ENCODE measurements at regions not wholly inside any gene's neighbourhood (a gene's known extent, or its start where the extent isn't known, plus 50 kb on each side); places are given as distances from the start of the nearest gene placed in this dataset.
A peak's percentile ranks its signal among the peaks of the same experiment; 100 is the strongest.

DNA sequence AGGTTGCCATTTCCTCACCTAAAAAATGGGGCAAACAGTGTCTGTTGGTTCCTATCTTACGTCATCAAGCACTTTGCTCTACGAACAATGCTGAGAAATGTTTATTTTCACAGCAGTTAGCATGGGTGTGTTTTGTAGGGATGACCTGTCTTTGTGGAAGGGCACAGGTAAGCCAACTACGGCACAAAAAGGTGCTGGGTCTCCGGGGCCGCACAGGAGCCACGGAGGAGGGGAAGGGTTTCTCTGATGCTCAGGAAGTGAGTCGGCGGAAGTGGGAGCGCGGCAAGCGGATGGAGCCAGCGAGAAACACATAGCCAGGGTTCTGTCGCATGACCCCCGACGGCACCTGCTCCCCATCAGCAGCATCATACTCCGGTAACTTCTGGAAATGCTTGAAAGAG, 65.6 kb upstream of the TCL1B start:
- TF ChIP-seq EGR1 (IDR thresholded peaks at IDR 0.05; ENCODE audit: low read depth in 2 of 2), result no peak
- TF ChIP-seq CTCF (IDR thresholded peaks at IDR 0.05; ENCODE audit: low read depth, low read length, missing input control), result no peak
- no peak for TF ChIP-seq TAF1 (conservative IDR thresholded peaks at IDR 0.05)
- TF ChIP-seq MAX (IDR thresholded peaks at IDR 0.05), result no peak
- TF ChIP-seq, protein P1, sequence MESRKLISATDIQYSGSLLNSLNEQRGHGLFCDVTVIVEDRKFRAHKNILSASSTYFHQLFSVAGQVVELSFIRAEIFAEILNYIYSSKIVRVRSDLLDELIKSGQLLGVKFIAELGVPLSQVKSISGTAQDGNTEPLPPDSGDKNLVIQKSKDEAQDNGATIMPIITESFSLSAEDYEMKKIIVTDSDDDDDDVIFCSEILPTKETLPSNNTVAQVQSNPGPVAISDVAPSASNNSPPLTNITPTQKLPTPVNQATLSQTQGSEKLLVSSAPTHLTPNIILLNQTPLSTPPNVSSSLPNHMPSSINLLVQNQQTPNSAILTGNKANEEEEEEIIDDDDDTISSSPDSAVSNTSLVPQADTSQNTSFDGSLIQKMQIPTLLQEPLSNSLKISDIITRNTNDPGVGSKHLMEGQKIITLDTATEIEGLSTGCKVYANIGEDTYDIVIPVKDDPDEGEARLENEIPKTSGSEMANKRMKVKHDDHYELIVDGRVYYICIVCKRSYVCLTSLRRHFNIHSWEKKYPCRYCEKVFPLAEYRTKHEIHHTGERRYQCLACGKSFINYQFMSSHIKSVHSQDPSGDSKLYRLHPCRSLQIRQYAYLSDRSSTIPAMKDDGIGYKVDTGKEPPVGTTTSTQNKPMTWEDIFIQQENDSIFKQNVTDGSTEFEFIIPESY (IDR thresholded peaks at IDR 0.05), result no peak
- no peak for TF ChIP-seq RAD21 (IDR thresholded peaks at IDR 0.05)
- TF ChIP-seq, protein P2, sequence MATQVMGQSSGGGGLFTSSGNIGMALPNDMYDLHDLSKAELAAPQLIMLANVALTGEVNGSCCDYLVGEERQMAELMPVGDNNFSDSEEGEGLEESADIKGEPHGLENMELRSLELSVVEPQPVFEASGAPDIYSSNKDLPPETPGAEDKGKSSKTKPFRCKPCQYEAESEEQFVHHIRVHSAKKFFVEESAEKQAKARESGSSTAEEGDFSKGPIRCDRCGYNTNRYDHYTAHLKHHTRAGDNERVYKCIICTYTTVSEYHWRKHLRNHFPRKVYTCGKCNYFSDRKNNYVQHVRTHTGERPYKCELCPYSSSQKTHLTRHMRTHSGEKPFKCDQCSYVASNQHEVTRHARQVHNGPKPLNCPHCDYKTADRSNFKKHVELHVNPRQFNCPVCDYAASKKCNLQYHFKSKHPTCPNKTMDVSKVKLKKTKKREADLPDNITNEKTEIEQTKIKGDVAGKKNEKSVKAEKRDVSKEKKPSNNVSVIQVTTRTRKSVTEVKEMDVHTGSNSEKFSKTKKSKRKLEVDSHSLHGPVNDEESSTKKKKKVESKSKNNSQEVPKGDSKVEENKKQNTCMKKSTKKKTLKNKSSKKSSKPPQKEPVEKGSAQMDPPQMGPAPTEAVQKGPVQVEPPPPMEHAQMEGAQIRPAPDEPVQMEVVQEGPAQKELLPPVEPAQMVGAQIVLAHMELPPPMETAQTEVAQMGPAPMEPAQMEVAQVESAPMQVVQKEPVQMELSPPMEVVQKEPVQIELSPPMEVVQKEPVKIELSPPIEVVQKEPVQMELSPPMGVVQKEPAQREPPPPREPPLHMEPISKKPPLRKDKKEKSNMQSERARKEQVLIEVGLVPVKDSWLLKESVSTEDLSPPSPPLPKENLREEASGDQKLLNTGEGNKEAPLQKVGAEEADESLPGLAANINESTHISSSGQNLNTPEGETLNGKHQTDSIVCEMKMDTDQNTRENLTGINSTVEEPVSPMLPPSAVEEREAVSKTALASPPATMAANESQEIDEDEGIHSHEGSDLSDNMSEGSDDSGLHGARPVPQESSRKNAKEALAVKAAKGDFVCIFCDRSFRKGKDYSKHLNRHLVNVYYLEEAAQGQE (IDR thresholded peaks at IDR 0.05), result no peak
- TF ChIP-seq, protein P3, sequence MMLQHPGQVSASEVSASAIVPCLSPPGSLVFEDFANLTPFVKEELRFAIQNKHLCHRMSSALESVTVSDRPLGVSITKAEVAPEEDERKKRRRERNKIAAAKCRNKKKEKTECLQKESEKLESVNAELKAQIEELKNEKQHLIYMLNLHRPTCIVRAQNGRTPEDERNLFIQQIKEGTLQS (IDR thresholded peaks at IDR 0.05), result no peak
- TF ChIP-seq JUND (IDR thresholded peaks at IDR 0.05), result no peak
- no peak for TF ChIP-seq SP1 (IDR thresholded peaks at IDR 0.05)
- peak in 1 of 2 donors; percentile 68 for TF ChIP-seq GABPA (IDR thresholded peaks at IDR 0.05 in 1 of 2, conservative IDR thresholded peaks at IDR 0.05 in 1 of 2)
- TF ChIP-seq NR2F2 (IDR thresholded peaks at IDR 0.05), result no peak
- no peak for TF ChIP-seq RXRA (IDR thresholded peaks at IDR 0.05)
- no peak for TF ChIP-seq FOXA1 (IDR thresholded peaks at IDR 0.05)

Data from liver (tissue), 3 donors.